HG03460 (cell line): ENCODE measurements at regions not wholly inside any gene's neighbourhood (a gene's known extent, or its start where the extent isn't known, plus 50 kb on each side); places are given as distances from the start of the nearest gene placed in this dataset.
"Not testable (repeated sequence)": the region's sequence is repeated elsewhere in the genome, so short reads cannot be mapped to it uniquely, and the experiment has no call there.

ENCODE experiments used
- ATAC-seq: cut with Tn5 transposase; IDR thresholded peaks from one replicate; pipeline ENCODE4 v1.9.1; 2021; ENCODE audit not compliant: unreplicated experiment

- ATAC-seq = not testable (repeated sequence)
Measured at GRCh38 chr17:20840987-20841865, 201.6 kb downstream of the USP22 start.

DNA sequence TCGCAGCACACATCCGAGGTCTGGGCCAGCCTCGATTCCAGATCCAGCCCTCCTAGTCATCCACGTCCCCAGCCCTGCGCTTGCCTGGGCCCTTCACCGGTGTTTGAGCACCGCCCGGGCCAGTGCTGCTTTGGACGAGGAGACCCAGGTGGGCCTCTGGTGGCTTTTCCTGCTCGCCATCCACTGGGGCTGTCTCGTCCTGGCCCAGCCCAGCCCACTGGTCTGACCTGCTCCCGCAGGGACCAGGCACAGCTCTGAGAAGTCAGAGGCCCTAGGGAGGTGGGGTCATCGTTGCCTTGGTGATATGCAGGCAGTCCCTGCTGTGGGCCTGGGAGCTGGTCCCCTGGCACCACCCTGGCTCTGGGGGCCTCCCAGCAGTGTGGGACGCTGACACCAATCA lies 200.8 kb downstream of the USP22 start:
- not testable (repeated sequence) for ATAC-seq

GRCh38 chr17:20843261-20843660 lies 199.6 kb downstream of the USP22 start:
- not testable (repeated sequence) for ATAC-seq

DNA sequence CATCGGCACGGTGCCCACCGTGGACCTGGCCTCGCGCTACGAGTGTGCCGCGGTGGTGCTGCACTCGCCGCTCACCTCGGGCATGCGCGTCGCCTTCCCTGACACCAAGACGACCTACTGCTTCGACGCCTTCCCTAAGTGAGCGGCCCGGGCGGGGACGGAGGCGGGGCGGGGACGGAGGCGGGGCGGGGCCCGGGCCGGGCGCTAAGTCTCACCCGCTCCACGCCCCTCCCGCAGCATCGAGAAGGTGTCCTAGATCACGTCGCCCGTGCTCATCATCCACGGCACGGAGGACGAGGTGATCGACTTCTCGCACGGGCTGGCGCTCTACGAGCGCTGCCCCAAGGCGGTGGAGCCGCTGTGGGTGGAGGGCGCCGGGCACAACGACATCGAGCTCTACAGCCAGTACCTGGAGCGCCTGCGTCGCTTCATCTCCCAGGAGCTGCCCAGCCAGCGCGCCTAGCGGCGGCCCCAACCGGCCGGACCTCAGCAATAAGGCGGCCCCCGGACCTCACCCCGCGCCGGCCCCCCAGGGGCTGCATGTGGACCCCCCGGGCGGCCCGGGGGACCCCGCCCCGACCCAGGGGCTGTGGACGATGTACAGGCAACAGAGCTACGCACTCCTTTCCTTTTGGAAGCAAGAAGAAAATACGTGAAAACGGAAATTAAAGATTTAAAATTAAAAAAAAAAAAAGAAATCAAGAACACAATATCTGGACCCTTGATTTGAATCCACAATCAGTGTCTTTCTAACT lies 198.8 kb downstream of the USP22 start:
- not testable (repeated sequence) for ATAC-seq

GRCh38 chr17:20848869-20849443 lies 193.9 kb downstream of the USP22 start:
- not testable (repeated sequence) for ATAC-seq

- ATAC-seq = not testable (repeated sequence)
Measured at GRCh38 chr17:20851591-20852238, 191.1 kb downstream of the USP22 start.

DNA sequence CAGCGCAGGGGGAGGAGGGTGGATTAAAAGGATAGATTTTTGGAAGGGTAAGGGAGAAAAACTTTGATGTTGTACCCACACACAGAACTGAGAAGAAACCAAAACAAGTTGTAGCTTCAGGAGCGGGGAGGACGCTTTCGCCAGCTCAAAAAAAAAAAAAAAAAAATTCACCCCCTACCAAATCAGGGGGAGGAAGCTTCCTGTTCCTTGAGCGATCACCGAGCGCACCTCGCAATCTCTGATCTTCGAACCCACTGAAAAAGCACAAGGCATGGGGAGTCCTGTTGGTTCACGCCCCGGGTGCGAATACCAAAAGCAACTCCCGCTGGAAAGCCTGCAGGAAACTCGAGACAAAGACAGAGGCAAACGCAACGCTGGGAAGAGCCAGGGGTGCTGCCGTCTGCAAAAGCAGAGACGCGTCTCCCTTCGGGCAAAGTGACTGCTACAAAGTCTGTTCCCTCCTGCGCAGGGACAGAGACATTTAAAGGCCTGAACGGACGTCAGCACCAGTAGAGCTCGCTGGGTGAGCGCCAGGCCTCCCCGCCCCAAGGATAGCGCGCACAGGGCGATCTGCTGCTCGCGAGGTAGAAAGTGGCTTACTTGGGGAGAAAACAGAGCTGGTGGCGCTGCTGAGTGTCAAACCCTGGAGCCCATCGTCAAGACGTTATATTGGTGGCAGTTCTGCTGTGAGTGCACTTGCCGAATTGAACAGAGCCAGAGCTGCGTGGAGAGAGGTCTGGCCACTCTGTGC lies 190.4 kb downstream of the USP22 start:
- ATAC-seq = no peak

DNA sequence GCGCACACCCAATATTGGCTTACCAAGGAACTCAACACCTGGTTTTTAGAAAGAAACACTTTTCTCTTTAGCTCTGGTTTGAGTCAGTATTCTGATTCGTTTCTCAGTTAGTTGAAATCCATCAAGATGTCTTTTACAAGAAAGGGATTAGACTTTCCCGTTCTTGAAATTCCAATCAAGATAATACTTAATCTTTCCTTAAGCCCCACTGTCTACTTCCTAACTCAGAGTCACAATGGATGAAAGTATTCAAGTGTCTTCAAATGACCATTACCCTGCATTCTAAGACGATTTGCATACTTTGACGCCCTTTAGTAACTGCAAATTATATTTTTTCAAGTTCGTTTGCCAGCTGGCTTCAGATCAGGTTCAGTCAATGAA lies 189.8 kb downstream of the USP22 start:
- ATAC-seq = no peak

GRCh38 chr17:20855910-20856470 lies 186.8 kb downstream of the USP22 start:
- ATAC-seq = not testable (repeated sequence)

GRCh38 chr17:20866444-20867209 lies 176.2 kb downstream of the USP22 start:
- ATAC-seq = not testable (repeated sequence)

GRCh38 chr17:20867436-20867937 lies 175.3 kb downstream of the USP22 start:
- not testable (repeated sequence) for ATAC-seq

DNA sequence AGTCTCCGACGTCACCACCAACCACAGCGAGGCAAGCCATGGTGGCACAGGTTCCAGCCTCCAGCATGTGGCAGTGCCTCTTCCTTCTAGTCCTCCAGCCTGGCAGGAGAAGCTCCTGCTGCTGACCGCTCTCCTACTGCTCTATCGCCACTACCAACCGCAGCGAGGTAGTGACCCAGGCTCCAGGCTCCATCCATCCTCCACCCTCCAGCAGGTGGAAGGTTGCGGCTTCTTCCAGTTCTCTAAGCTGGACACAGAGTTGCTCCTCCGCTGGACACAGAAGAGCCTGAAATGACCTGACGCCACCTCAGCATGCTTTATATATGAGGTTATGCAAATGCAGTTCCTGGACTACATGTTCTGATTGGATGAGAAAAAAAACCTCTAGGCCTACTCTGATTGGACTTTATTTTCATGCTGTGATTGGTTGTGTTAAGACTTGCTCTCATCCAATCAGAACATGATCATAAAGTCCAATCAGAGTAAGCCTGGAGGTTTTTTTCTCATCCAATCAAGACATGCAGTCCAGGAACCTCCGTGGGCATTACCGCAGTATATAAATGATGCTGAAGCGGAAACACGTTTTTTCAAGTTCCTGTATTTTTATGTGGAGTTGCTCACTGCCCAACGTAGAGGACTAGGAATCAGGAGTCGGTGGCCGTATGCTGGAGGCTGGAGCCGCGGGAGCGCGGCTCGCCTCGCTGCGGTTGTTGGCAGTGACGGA lies 174.7 kb downstream of the USP22 start:
- not testable (repeated sequence) for ATAC-seq

DNA sequence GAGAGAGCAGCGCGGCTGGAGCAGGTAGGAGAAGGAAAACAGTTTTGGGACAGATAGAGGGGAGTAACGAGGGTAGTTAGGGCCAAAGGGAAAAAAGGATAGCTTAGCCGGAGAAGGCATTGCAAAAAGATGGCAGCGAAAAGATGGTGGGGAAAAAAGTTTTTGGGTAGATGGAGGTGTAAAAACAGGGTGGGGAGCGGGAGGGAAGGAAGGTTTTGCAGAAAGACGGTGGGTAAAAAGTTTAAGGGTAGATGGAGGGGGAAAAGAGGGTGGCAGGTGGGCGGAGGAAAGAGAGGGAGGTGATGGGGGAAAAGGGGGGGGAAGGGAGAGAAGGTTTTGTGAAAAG lies 174.2 kb downstream of the USP22 start:
- not testable (repeated sequence) for ATAC-seq

DNA sequence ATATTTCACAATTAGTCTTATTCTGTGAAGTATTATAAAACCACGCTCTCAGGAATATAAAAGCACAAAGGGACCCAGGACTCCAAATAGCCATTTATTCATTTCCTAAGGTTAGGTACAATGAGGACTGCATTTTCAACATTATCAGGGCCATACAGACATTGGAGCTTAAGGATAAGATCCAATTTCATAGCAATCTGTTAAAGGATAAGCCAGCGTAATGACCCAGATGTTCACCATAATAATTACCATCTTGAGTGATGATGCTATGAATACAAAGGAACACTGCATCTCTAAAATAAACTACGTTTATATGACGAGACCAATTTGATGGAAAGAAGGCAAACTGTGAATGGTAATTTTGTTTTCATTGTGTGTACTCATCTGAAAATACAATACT lies 169.6 kb downstream of the USP22 start:
- ATAC-seq = not testable (repeated sequence)

GRCh38 chr17:20873688-20874328 lies 169.0 kb downstream of the USP22 start:
- not testable (repeated sequence) for ATAC-seq

- ATAC-seq = not testable (repeated sequence)
Measured at GRCh38 chr17:20877384-20877783, 165.4 kb downstream of the USP22 start.

- no peak for ATAC-seq
Measured at GRCh38 chr17:20890338-20890737, 152.5 kb downstream of the USP22 start.

DNA sequence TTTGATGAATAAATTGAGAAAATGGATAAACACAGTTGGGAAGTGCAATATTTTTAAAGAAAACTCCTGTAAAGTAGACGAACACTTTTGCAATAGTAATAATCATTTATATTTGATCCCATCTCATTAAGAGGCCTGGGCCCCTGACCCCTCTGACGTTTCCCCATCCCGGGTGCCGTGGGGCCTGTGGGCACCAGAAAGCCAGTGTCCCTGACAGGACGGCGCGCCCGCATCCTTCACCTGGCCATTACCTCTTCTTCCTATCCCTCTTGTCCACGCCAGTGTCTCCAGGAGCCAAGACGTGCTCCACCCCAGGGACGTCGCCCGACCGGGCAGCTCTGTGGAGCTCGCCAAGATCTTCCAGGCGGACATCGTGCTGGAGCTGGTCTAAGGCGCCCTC lies 147.4 kb downstream of the USP22 start:
- ATAC-seq = not testable (repeated sequence)
